ENCODE measurements at regions not wholly inside any gene's neighbourhood (a gene's known extent, or its start where the extent isn't known, plus 50 kb on each side); places are given as distances from the start of the nearest gene placed in this dataset.
"Not testable (repeated sequence)": the region's sequence is repeated elsewhere in the genome, so short reads cannot be mapped to it uniquely, and the experiment has no call there.

GRCh38 chr9:32166316-32166715, 218.1 kb upstream of the ACO1 start:
- not testable (repeated sequence) for DNase-seq (ENCODE audit: insufficient read length, low spot score); FAIRE-seq

GRCh38 chr9:32171339-32171738, 213.1 kb upstream of the ACO1 start:
- FAIRE-seq (no peak), DNase-seq (ENCODE audit: insufficient read length, low spot score) (no peak)

GRCh38 chr9:32172256-32172655, 212.2 kb upstream of the ACO1 start:
- FAIRE-seq, result no peak
- no peak for DNase-seq (ENCODE audit: insufficient read length, low spot score)

GRCh38 chr9:32177396-32177795, 207.0 kb upstream of the ACO1 start:
- no peak for FAIRE-seq
- DNase-seq (ENCODE audit: insufficient read length, low spot score), result no peak

- FAIRE-seq, result no peak
Observed at GRCh38 chr9:32180597-32180996, 203.8 kb upstream of the ACO1 start.

GRCh38 chr9:32200241-32200640, 184.2 kb upstream of the ACO1 start:
- no peak for DNase-seq (ENCODE audit: insufficient read length, low spot score)
- FAIRE-seq, result no peak

More at GRCh38 chr9:32180597-32180996, 203.8 kb upstream of the ACO1 start:
- DNase-seq (ENCODE audit: insufficient read length, low spot score), result no peak

GRCh38 chr9:32200896-32201295, 183.5 kb upstream of the ACO1 start:
- DNase-seq (ENCODE audit: insufficient read length, low spot score) (no peak), FAIRE-seq (no peak)

- not testable (repeated sequence) for DNase-seq (ENCODE audit: insufficient read length, low spot score); FAIRE-seq
Observed at GRCh38 chr9:32209164-32209563, 175.3 kb upstream of the ACO1 start.

- FAIRE-seq (peak; percentile 68), DNase-seq (ENCODE audit: insufficient read length, low spot score) (peak; percentile 10)
Observed at GRCh38 chr9:32218100-32218767, 166.2 kb upstream of the ACO1 start.

GRCh38 chr9:32220750-32221149, 163.7 kb upstream of the ACO1 start:
- no peak for DNase-seq (ENCODE audit: insufficient read length, low spot score)
- FAIRE-seq, result no peak

- FAIRE-seq (no peak), DNase-seq (ENCODE audit: insufficient read length, low spot score) (no peak)
Observed at GRCh38 chr9:32234451-32234850, 150.0 kb upstream of the ACO1 start.

- FAIRE-seq (no peak), DNase-seq (ENCODE audit: insufficient read length, low spot score) (no peak)
Observed at GRCh38 chr9:32247168-32247567, 137.3 kb upstream of the ACO1 start.

GRCh38 chr9:32248189-32248712, 136.2 kb upstream of the ACO1 start:
- FAIRE-seq (no peak), DNase-seq (ENCODE audit: insufficient read length, low spot score) (no peak)

GRCh38 chr9:32251539-32251938, 132.9 kb upstream of the ACO1 start:
- peak; percentile 25 for DNase-seq (ENCODE audit: insufficient read length, low spot score)
- FAIRE-seq, result peak; percentile 86

GRCh38 chr9:32253731-32254130, 130.7 kb upstream of the ACO1 start:
- DNase-seq (ENCODE audit: insufficient read length, low spot score) (no peak), FAIRE-seq (no peak)

GRCh38 chr9:32255026-32255425, 129.4 kb upstream of the ACO1 start:
- FAIRE-seq, result no peak

GRCh38 chr9:32258482-32258881, 126.0 kb upstream of the ACO1 start:
- DNase-seq (ENCODE audit: insufficient read length, low spot score), result no peak
- FAIRE-seq, result no peak

More at GRCh38 chr9:32255026-32255425, 129.4 kb upstream of the ACO1 start:
- no peak for DNase-seq (ENCODE audit: insufficient read length, low spot score)

- no peak for FAIRE-seq
- no peak for DNase-seq (ENCODE audit: insufficient read length, low spot score)
Observed at GRCh38 chr9:32260151-32260862, 124.1 kb upstream of the ACO1 start.

GRCh38 chr9:32264170-32264864, 120.1 kb upstream of the ACO1 start:
- DNase-seq (ENCODE audit: insufficient read length, low spot score), result no peak

GRCh38 chr9:32265037-32265436, 119.4 kb upstream of the ACO1 start:
- no peak for DNase-seq (ENCODE audit: insufficient read length, low spot score)
- no peak for FAIRE-seq

More at GRCh38 chr9:32264170-32264864, 120.1 kb upstream of the ACO1 start:
- no peak for FAIRE-seq

- FAIRE-seq, result no peak
- DNase-seq (ENCODE audit: insufficient read length, low spot score), result no peak
Observed at GRCh38 chr9:32278991-32279390, 105.5 kb upstream of the ACO1 start.
